CD14-positive monocyte (primary cell): ENCODE measurements at regions not wholly inside any gene's neighbourhood (a gene's known extent, or its start where the extent isn't known, plus 50 kb on each side); places are given as distances from the start of the nearest gene placed in this dataset.

Experiments used
- DNase-seq, 3 donors: peaks; one replicate each; pipeline ENCODE4 v3.0.0-alpha.2; 2011 to 2022
- H2AFZ ChIP-seq: 2 replicates; pipeline ENCODE4 v1.6.0; 2012; ENCODE audit warnings: mild to moderate bottlenecking, low read depth, low read length, inconsistent platforms; ENCODE audit not compliant: insufficient read depth, poor library complexity, severe bottlenecking
- H3K27ac ChIP-seq, 2 donors: 1 replicate in 1 of 2; 2 replicates in 1 of 2; pipeline ENCODE4 v1.5.1; 2012 to 2013; ENCODE audit warnings: low read length in 2 of 2, control low read depth in 1 of 2, inconsistent platforms in 1 of 2, low read depth in 1 of 2, mild to moderate bottlenecking in 1 of 2
- H3K27me3 ChIP-seq, 2 donors: one replicate each; pipeline versions ENCODE4 v1.6.0 to v1.6.1; 2011 to 2013; ENCODE audit warnings: low read length in 2 of 2; ENCODE audit not compliant: control insufficient read depth in 2 of 2, insufficient read depth in 2 of 2
- H3K36me3 ChIP-seq, 2 donors: replicated peaks in 1 of 2; 1 replicate in 1 of 2; 2 replicates in 1 of 2; pipeline versions ENCODE4 v1.5.1 to v1.6.1; 2012 to 2013; ENCODE audit warnings: low read length in 2 of 2, control low read depth in 1 of 2, inconsistent platforms in 1 of 2, mild to moderate bottlenecking in 1 of 2; ENCODE audit not compliant: insufficient read depth in 2 of 2, control insufficient read depth in 1 of 2
- H3K4me1 ChIP-seq, 2 donors: 1 replicate in 1 of 2; 2 replicates in 1 of 2; pipeline versions ENCODE4 v1.5.1 to v1.6.1; 2012 to 2013; ENCODE audit warnings: low read length in 2 of 2, control low read depth in 1 of 2, inconsistent platforms in 1 of 2, mild to moderate bottlenecking in 1 of 2, moderate library complexity in 1 of 2; ENCODE audit not compliant: insufficient read depth in 2 of 2, control insufficient read depth in 1 of 2
- H3K4me2 ChIP-seq: replicated peaks from 2 replicates; pipeline ENCODE3; 2012; ENCODE audit warnings: low read length, moderate library complexity, mild to moderate bottlenecking; ENCODE audit not compliant: poor library complexity, severe bottlenecking; ENCODE audit errors: extremely low read depth
- H3K4me3 ChIP-seq, 3 experiments: fragments of 200-600 bp in 1 of 3; sonication (generic) in 1 of 3; replicated peaks in 1 of 3; 1 replicate in 2 of 3; 2 replicates in 1 of 3; pipeline ENCODE4 v1.5.1; 2011 to 2013; ENCODE audit warnings: low read length in 3 of 3, mild to moderate bottlenecking in 3 of 3, control low read depth in 2 of 3, low read depth in 2 of 3, inconsistent platforms in 1 of 3, moderate library complexity in 1 of 3
- H3K79me2 ChIP-seq: 2 replicates; pipeline ENCODE4 v1.6.0; 2012; ENCODE audit warnings: mild to moderate bottlenecking, control low read depth, inconsistent platforms, low read length, moderate library complexity; ENCODE audit not compliant: insufficient read depth
- H3K9ac ChIP-seq: 2 replicates; pipeline ENCODE4 v1.6.0; 2017; ENCODE audit warnings: low read length, mild to moderate bottlenecking; ENCODE audit not compliant: insufficient read depth, poor library complexity, severe bottlenecking
- H3K9me3 ChIP-seq, 2 donors: replicated peaks in 1 of 2; 1 replicate in 1 of 2; 2 replicates in 1 of 2; pipeline versions ENCODE4 v1.5.1 to v1.6.1; 2012 to 2013; ENCODE audit warnings: low read length in 2 of 2, control low read depth in 1 of 2; ENCODE audit not compliant: control insufficient read depth in 1 of 2, insufficient read depth in 1 of 2
- H4K20me1 ChIP-seq: 2 replicates; pipeline ENCODE4 v1.6.0; 2012; ENCODE audit warnings: mild to moderate bottlenecking, low read length, control low read depth, moderate library complexity; ENCODE audit not compliant: insufficient read depth
- H3K27ac Mint-ChIP-seq, 7 donors: one replicate each; pipeline ENCODE4 v1.8.0; 2020; ENCODE audit warnings: mild to moderate bottlenecking in 7 of 7, mixed read lengths in 7 of 7, moderate library complexity in 6 of 7, inconsistent platforms in 2 of 7
- H3K27me3 Mint-ChIP-seq, 3 donors: one replicate each; pipeline ENCODE4 v1.8.0; 2021 to 2022; ENCODE audit warnings: low read depth in 3 of 3, mild to moderate bottlenecking in 3 of 3, mixed read lengths in 3 of 3, moderate library complexity in 3 of 3, inconsistent platforms in 1 of 3
- H3K36me3 Mint-ChIP-seq, 2 donors: one replicate each; pipeline ENCODE4 v1.8.0; 2020; ENCODE audit warnings: mixed read lengths in 2 of 2, inconsistent platforms in 1 of 2, mild to moderate bottlenecking in 1 of 2
- H3K4me1 Mint-ChIP-seq: one replicate; pipeline ENCODE4 v1.8.0; 2020; ENCODE audit warnings: mild to moderate bottlenecking, mixed read lengths
- H3K4me3 Mint-ChIP-seq, 2 donors: one replicate each; pipeline ENCODE4 v1.8.0; 2020; ENCODE audit warnings: mild to moderate bottlenecking in 2 of 2, mixed read lengths in 2 of 2, moderate library complexity in 1 of 2
- H3K9me3 Mint-ChIP-seq, 7 donors: one replicate each; pipeline ENCODE4 v1.8.0; 2020 to 2022; ENCODE audit warnings: mixed read lengths in 7 of 7, mild to moderate bottlenecking in 6 of 7, moderate library complexity in 6 of 7, inconsistent platforms in 2 of 7
- WGBS: methylation state at CpG from one replicate; pipeline ENCODE4 v1.1.5; 2013; ENCODE audit warnings: missing lambda C conversion rate; ENCODE audit not compliant: insufficient coverage; 5-methylcytosine and 5-hydroxymethylcytosine counted together
- intact Hi-C, 2 donors: fragments of 100-400 bp; cut with micrococcal nuclease; formaldehyde crosslinking; loops; one replicate each; pipeline versions ENCODE4 v1.15.0 to v1.15.1; 2023
- TF ChIP-seq, protein P1 (sequence below): fragments of 200-600 bp; IDR thresholded peaks from one replicate; pipeline ENCODE4 v1.8.0; 2022; ENCODE audit warnings: antibody characterized with exemption, mild to moderate bottlenecking

GRCh38 chr4:122552898-122553297 is 68.0 kb downstream of the IL21 start:
- H3K9ac ChIP-seq: no peak overlapping the region
- no peak overlapping the region for H3K4me3 Mint-ChIP-seq
- TF ChIP-seq, protein P1, sequence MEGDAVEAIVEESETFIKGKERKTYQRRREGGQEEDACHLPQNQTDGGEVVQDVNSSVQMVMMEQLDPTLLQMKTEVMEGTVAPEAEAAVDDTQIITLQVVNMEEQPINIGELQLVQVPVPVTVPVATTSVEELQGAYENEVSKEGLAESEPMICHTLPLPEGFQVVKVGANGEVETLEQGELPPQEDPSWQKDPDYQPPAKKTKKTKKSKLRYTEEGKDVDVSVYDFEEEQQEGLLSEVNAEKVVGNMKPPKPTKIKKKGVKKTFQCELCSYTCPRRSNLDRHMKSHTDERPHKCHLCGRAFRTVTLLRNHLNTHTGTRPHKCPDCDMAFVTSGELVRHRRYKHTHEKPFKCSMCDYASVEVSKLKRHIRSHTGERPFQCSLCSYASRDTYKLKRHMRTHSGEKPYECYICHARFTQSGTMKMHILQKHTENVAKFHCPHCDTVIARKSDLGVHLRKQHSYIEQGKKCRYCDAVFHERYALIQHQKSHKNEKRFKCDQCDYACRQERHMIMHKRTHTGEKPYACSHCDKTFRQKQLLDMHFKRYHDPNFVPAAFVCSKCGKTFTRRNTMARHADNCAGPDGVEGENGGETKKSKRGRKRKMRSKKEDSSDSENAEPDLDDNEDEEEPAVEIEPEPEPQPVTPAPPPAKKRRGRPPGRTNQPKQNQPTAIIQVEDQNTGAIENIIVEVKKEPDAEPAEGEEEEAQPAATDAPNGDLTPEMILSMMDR: no peak
- WGBS: 100% methylated on average over 1 of the region's 2 CpGs
- H3K27ac Mint-ChIP-seq: no peak overlapping the region
- H3K36me3 Mint-ChIP-seq: no peaks in the 10 kb centered on the region
- no peaks in the 10 kb centered on the region for H3K79me2 ChIP-seq
- DNase-seq: no peak
- H3K27me3 Mint-ChIP-seq: peaks cover 7 to 14% (median 11%) of the 10 kb centered on the region in 3 donors
- H3K4me1 Mint-ChIP-seq: no peaks in the 10 kb centered on the region
- H3K4me1 ChIP-seq: no peaks in the 10 kb centered on the region
- no peak overlapping the region for H2AFZ ChIP-seq
- H3K4me2 ChIP-seq: no peak overlapping the region
- no peaks in the 10 kb centered on the region for H4K20me1 ChIP-seq
- H3K4me3 ChIP-seq: no peak overlapping the region
- H3K27me3 ChIP-seq: peaks cover 0 to 2% of the 10 kb centered on the region in 2 donors
- peaks cover 0 to 5% (median 0%) of the 10 kb centered on the region in 7 donors for H3K9me3 Mint-ChIP-seq
- H3K36me3 ChIP-seq: no peaks in the 10 kb centered on the region
- H3K27ac ChIP-seq: no peak overlapping the region
- H3K9me3 ChIP-seq: no peaks in the 10 kb centered on the region
- intact Hi-C loops: no loop called here

- Histone ChIP-seq H2AFZ (no peak overlapping the region), H3K36me3 (no peaks in the 10 kb centered on the region), H3K79me2 (no peaks in the 10 kb centered on the region), H3K27ac (no peak overlapping the region), H3K9ac (no peak overlapping the region), H4K20me1 (no peaks in the 10 kb centered on the region), H3K4me1 (no peaks in the 10 kb centered on the region), H3K4me2 (no peak overlapping the region), H3K9me3 (no peaks in the 10 kb centered on the region), H3K27me3 (peaks cover 0 to 2% of the 10 kb centered on the region in 2 donors), H3K4me3 (no peak overlapping the region)
- Mint-ChIP-seq H3K4me3 (no peak overlapping the region), H3K9me3 (peaks cover 0 to 3% (median 1%) of the 10 kb centered on the region in 7 donors), H3K27me3 (peaks cover 3 to 13% (median 5%) of the 10 kb centered on the region in 3 donors), H3K27ac (no peak overlapping the region), H3K4me1 (no peaks in the 10 kb centered on the region), H3K36me3 (no peaks in the 10 kb centered on the region)
- intact Hi-C loops: no loop called here
- no peak for DNase-seq
- TF ChIP-seq, protein P1: no peak
- 89% methylated on average over 1 of the region's 5 CpGs for WGBS
Measured at GRCh38 chr4:122548886-122549630, 71.8 kb downstream of the IL21 start.
